Hematopoietic multipotent progenitor cell treated with erythropoietin and hydrocortisone succinate and interleukin-3 and kit ligand, for 15 days (in vitro differentiated cells): ENCODE measurements at regions not wholly inside any gene's neighbourhood (a gene's known extent, or its start where the extent isn't known, plus 50 kb on each side); places are given as distances from the start of the nearest gene placed in this dataset.
A peak's percentile ranks its signal among the peaks of the same experiment; 100 is the strongest.

ENCODE experiments used
- DNase-seq: peaks from one replicate; pipeline ENCODE4 v3.0.0-alpha.2; 2015; ENCODE audit warnings: low spot score

DNA sequence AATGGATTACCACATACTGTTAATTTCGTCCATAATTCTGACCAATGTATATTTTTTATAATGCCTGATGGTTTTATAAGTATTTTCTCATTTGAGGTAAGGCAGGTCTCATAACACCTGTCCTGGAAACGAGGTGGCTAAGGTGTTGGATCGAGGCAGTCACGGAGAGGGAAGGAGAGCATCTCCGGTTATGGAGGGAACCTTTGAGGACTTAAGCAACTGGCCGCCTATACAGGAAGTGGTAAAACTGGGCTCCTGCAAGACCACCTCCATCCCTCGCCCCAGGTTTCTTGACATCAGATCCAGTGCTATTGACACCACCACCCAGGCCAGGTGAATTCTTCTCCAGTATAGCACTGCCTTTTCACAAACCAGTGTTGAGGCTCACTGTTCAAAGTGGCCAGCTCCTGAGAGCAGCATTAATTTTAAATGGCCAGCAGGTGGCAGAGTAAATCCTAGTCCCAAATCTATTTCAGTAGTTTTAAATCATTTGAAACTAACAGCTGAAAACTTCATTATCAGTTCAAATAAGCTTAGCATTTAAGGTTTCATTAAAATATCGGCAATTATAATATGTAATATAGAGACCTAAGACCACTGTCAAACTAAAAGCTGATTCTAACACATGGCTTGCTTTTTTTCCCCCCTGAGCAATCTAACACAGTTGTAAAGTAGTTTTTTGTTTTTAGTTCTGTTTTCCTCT is 100.8 kb downstream of the PPM1A start:
- peak; percentile 38 for DNase-seq

GRCh38 chr14:60350366-60350720 is 101.3 kb downstream of the PPM1A start:
- no peak for DNase-seq

- no peak for DNase-seq
Observed at GRCh38 chr14:60353420-60353819, 104.4 kb downstream of the PPM1A start.

- no peak for DNase-seq
Observed at GRCh38 chr14:60355768-60356167, 106.7 kb downstream of the PPM1A start.

- no peak for DNase-seq
Observed at GRCh38 chr14:60356386-60356785, 107.4 kb downstream of the PPM1A start.

- DNase-seq, result no peak
Observed at GRCh38 chr14:60356906-60357550, 108.0 kb downstream of the PPM1A start.

- no peak for DNase-seq
Observed at GRCh38 chr14:60357551-60358149, 108.6 kb downstream of the PPM1A start.

DNA sequence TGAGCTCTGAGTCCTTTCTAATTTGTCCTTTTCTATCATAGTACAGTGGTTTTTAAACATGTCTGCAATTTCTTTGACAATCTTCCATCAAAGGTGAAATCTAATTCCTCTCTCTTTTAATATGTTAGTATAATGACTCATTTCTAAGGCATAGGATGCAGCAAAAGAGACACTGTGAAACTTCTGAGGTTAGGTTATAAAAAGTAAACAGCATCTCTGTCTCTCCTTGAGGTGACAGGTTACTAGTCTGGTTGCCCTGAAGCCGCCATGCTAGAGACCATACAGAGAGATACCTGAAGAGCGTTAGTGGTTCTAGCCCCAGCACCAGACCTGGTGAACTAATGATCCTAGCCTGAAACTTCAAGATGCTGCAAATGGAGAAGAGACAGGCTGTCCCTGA is 114.3 kb downstream of the PPM1A start:
- no peak for DNase-seq

DNA sequence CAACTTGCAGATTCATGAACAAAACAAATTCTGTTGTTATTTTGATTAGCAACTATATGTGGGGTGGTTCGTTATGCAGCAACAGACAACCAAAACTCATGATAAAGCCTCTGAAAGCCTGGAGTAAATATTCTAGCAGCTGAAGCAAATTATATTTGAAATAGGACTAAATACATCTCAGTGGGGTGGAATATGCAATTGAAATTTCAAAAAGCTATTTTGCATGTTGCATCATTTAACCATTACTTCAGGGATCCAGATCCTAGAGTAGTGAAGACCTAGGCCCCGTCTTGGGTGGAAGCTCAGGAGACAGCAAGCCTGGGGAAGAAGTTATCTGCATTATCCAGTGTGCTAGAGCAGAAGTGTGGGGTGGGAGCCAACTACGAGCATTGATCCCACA is 114.7 kb downstream of the PPM1A start:
- DNase-seq, result no peak

GRCh38 chr14:60381909-60382308 is 104.0 kb downstream of the C14orf39 start:
- DNase-seq, result no peak
